Small intestine (tissue), 7 donors: ENCODE measurements at regions not wholly inside any gene's neighbourhood (a gene's known extent, or its start where the extent isn't known, plus 50 kb on each side); places are given as distances from the start of the nearest gene placed in this dataset.

ENCODE experiments used
- DNase-seq, 2 donors: peaks; one replicate each; pipeline versions ENCODE4 v3.0.0 to v3.0.0-alpha.2; 2013
- FAIRE-seq: peaks from 2 replicates; lab custom pipeline; 2012; peaks lifted over from hg19 to GRCh38; lab: Jason Lieb, UNC
- H3K27ac ChIP-seq, 3 donors: one replicate each; pipeline ENCODE4 v1.5.1; 2013; ENCODE audit warnings: low read length in 2 of 3, mild to moderate bottlenecking in 2 of 3, control low read depth in 1 of 3, inconsistent platforms in 1 of 3, low read depth in 1 of 3, moderate library complexity in 1 of 3
- H3K27me3 ChIP-seq, 3 donors: one replicate each; pipeline ENCODE4 v1.6.1; 2013; ENCODE audit warnings: low read length in 3 of 3, inconsistent platforms in 1 of 3; ENCODE audit not compliant: control insufficient read depth in 3 of 3, insufficient read depth in 3 of 3
- H3K36me3 ChIP-seq, 3 donors: one replicate each; pipeline ENCODE4 v1.6.1; 2013; ENCODE audit warnings: low read length in 3 of 3, inconsistent platforms in 1 of 3, low read depth in 1 of 3, mild to moderate bottlenecking in 1 of 3, moderate library complexity in 1 of 3; ENCODE audit not compliant: control insufficient read depth in 3 of 3, insufficient read depth in 2 of 3
- H3K4me1 ChIP-seq, 3 donors: one replicate each; pipeline ENCODE4 v1.6.1; 2013; ENCODE audit warnings: low read length in 2 of 3, inconsistent platforms in 1 of 3, low read depth in 1 of 3, mild to moderate bottlenecking in 1 of 3, moderate library complexity in 1 of 3; ENCODE audit not compliant: control insufficient read depth in 3 of 3, insufficient read depth in 2 of 3
- H3K4me3 ChIP-seq, 3 donors: one replicate each; pipeline ENCODE4 v1.5.1; 2013; ENCODE audit warnings: low read length in 3 of 3, control low read depth in 1 of 3, inconsistent platforms in 1 of 3, low read depth in 1 of 3, mild to moderate bottlenecking in 1 of 3, moderate library complexity in 1 of 3
- H3K9me3 ChIP-seq, 2 donors: one replicate each; pipeline ENCODE4 v1.6.1; 2013; ENCODE audit warnings: low read depth in 1 of 2, low read length in 1 of 2; ENCODE audit not compliant: control insufficient read depth in 2 of 2, insufficient read depth in 1 of 2
- WGBS, 3 donors: extraction: QIAGEN DNeasy Blood & Tissue Kit; methylation state at CpG; one replicate each; pipeline ENCODE4 v1.1.7; 2013; 5-methylcytosine and 5-hydroxymethylcytosine counted together
- donor health status: healthy with polysubstance abuse.
- donor health status: control.
- donor health status: control.
- donor health status: Bipolar disorder and iron deficiency.
- donor health status: healthy.

- FAIRE-seq (no peak), DNase-seq (peak in 1 of 2 donors; percentile 9)
- 84% methylated on average over 7 of the region's 7 CpGs for WGBS, 3 donors
- Histone ChIP-seq H3K4me3 (no peak overlapping the region), H3K4me1 (no peaks in the 10 kb centered on the region), H3K9me3 (peaks cover 0 to 3% of the 10 kb centered on the region in 2 donors), H3K27me3 (no peaks in the 10 kb centered on the region), H3K27ac (no peak overlapping the region), H3K36me3 (no peaks in the 10 kb centered on the region)
Observed at GRCh38 chr18:52077251-52077983, 262.6 kb upstream of the DCC start.

- no peak for FAIRE-seq
Observed at GRCh38 chr18:52082246-52082645, 257.8 kb upstream of the DCC start.

GRCh38 chr18:52087140-52087539, 252.9 kb upstream of the DCC start:
- 48 to 68% (median 54%) methylated on average over 2 of the region's 2 CpGs for WGBS, 3 donors
- Histone ChIP-seq H3K27me3 (no peaks in the 10 kb centered on the region), H3K9me3 (no peaks in the 10 kb centered on the region), H3K4me1 (no peaks in the 10 kb centered on the region), H3K27ac (no peak overlapping the region), H3K4me3 (no peak overlapping the region), H3K36me3 (no peaks in the 10 kb centered on the region)
- FAIRE-seq (no peak), DNase-seq (no peak)

More at GRCh38 chr18:52082246-52082645, 257.8 kb upstream of the DCC start:
- Histone ChIP-seq H3K27me3 (no peaks in the 10 kb centered on the region), H3K36me3 (no peaks in the 10 kb centered on the region), H3K4me1 (no peaks in the 10 kb centered on the region), H3K9me3 (peaks cover 0 to 3% of the 10 kb centered on the region in 2 donors), H3K4me3 (no peak overlapping the region), H3K27ac (no peak overlapping the region)
- 3 to 29% (median 9%) methylated on average over 1 of the region's 1 CpG for WGBS, 3 donors
- DNase-seq = peak in 1 of 2 donors; percentile 20

- Histone ChIP-seq H3K27ac (no peak overlapping the region), H3K4me1 (no peaks in the 10 kb centered on the region), H3K4me3 (no peak overlapping the region), H3K27me3 (no peaks in the 10 kb centered on the region), H3K9me3 (no peaks in the 10 kb centered on the region), H3K36me3 (no peaks in the 10 kb centered on the region)
- FAIRE-seq = no peak
- no peak for DNase-seq
Observed at GRCh38 chr18:52090005-52090404, 250.0 kb upstream of the DCC start.

GRCh38 chr18:52093171-52093570, 246.8 kb upstream of the DCC start:
- Histone ChIP-seq H3K27ac (no peak overlapping the region), H3K9me3 (no peaks in the 10 kb centered on the region), H3K27me3 (no peaks in the 10 kb centered on the region), H3K36me3 (no peaks in the 10 kb centered on the region), H3K4me3 (no peak overlapping the region), H3K4me1 (no peaks in the 10 kb centered on the region)
- DNase-seq (no peak), FAIRE-seq (no peak)
- 80 to 91% (median 88%) methylated on average over 1 of the region's 1 CpG for WGBS, 3 donors

- H3K36me3 ChIP-seq = no peaks in the 10 kb centered on the region
- no peaks in the 10 kb centered on the region for H3K9me3 ChIP-seq
- no peak for FAIRE-seq
- H3K27ac ChIP-seq = no peak overlapping the region
- H3K4me3 ChIP-seq = no peak overlapping the region
- no peaks in the 10 kb centered on the region for H3K4me1 ChIP-seq
- DNase-seq = no peak
- no peaks in the 10 kb centered on the region for H3K27me3 ChIP-seq
Observed at GRCh38 chr18:52118684-52119083, 221.3 kb upstream of the DCC start.

- no peak overlapping the region for H3K27ac ChIP-seq
- DNase-seq (no peak), FAIRE-seq (no peak)
- H3K27me3 ChIP-seq = no peaks in the 10 kb centered on the region
- H3K9me3 ChIP-seq = peaks cover 0 to 4% of the 10 kb centered on the region in 2 donors
- no peaks in the 10 kb centered on the region for H3K4me1 ChIP-seq
- 67 to 84% (median 68%) methylated on average over 4 of the region's 4 CpGs for WGBS, 3 donors
- H3K36me3 ChIP-seq = no peaks in the 10 kb centered on the region
- no peak overlapping the region for H3K4me3 ChIP-seq
Observed at GRCh38 chr18:52130624-52131301, 209.2 kb upstream of the DCC start.

- Histone ChIP-seq H3K36me3 (no peaks in the 10 kb centered on the region), H3K4me1 (no peaks in the 10 kb centered on the region), H3K4me3 (no peak overlapping the region), H3K27me3 (no peaks in the 10 kb centered on the region), H3K9me3 (peaks cover 0 to 9% of the 10 kb centered on the region in 2 donors), H3K27ac (no peak overlapping the region)
- DNase-seq (no peak), FAIRE-seq (no peak)
- WGBS, 3 donors = 70 to 73% (median 70%) methylated on average over 3 of the region's 3 CpGs
Observed at GRCh38 chr18:52131845-52132244, 208.2 kb upstream of the DCC start.
